GM21447 (cell line): ENCODE measurements at regions not wholly inside any gene's neighbourhood (a gene's known extent, or its start where the extent isn't known, plus 50 kb on each side); places are given as distances from the start of the nearest gene placed in this dataset.

Experiments
- ATAC-seq: cut with Tn5 transposase; IDR thresholded peaks from one replicate; pipeline ENCODE4 v1.9.1; 2021; ENCODE audit not compliant: unreplicated experiment

DNA sequence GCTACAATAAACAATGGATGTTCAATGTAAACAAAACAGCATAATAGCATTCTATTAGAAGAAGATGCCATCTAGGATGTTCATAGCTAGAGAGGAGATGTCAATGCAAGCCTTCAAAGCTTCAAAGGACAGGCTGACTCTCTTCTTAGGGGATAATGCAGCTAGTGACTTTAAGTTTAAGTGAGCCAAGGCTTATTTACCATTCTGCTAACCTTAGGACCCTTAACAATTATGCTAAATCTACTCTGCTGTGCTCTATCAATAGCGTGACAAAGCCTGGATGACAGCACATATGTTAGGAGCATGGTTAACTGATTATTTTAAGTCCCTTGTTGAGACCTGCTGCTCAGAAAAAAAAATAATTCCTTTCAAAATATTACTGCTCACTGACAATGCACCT, 106.0 kb upstream of the SSTR1 start:
- no peak for ATAC-seq

DNA sequence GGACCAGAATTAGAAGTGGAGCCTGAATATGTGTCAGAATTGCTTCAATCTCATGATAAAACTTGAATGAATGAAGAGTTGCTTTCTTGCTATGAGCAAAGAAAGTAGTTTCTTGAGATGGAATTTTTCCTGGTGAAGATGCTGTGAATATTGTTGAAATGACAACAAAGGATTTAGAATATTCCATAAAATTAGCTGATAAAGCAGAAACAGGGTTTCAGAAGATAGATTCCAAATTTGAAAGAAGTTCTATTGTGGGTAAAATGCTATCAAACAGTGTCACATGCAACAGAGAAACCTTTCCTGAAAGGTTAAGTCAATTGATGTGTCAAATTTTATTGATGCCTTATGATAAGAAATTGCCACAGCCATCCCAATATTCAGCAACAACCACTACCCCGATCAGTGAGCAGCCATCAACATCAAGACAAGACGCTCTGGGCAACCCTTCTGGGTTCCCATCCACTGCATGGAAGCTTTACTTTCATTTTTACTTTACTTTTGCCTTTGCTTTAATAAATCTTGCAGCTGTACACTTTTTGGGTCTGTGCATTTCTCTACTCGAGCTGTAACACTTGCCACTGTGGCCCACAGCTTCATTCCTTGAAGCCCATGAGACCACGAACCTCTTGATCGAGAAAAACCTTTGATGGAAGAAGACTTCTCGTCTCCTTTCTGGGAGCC, 104.0 kb upstream of the SSTR1 start:
- ATAC-seq, result no peak

DNA sequence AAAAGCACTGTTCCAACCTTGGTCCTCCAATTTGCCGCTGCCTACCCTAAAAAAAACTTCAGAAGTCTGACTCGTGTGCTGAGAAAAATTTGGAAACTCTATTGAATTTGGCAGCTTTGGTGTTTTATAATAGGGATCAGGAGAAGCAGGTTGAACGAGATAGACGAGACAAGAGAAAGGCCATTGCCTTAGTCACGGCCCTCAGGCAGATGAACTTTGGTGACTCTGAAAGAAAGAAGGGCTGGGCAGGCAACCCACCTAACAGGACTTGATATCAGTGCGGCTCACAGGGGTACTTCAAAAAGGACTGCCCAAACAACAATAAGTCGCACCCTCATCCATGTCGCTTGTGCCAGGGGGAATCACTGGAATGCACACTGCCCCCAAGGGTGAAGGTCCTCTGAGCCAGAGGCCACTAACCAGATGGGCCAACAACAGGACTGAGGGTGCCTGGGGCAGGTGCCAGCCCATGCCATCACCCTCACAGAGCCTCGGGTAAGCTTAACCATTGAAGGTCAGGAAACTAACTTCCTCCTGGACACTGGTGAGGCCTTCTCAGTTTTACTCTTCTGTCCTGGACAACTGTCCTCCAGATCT, 102.5 kb upstream of the SSTR1 start:
- no peak for ATAC-seq

DNA sequence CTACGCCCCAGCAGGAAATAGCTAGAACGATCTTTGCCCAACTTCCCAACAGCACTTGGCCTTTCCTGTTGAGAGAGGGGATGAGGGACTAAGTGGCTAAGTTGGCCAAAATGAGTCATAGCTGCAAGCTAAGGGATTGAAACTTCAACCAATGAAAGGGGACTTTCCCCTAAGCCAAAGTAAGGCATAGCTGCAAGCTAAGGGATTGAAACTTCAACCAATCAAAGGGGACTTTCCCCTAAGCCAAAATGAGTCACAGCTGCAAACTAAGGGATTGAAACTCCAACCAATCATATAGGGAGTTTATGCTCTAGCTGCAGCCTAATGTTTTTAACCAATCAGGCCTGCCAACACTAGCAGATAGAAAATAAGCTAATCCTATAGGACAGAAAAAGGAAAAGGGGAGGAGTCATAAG, 100.5 kb upstream of the SSTR1 start:
- ATAC-seq, result peak; percentile 61

DNA sequence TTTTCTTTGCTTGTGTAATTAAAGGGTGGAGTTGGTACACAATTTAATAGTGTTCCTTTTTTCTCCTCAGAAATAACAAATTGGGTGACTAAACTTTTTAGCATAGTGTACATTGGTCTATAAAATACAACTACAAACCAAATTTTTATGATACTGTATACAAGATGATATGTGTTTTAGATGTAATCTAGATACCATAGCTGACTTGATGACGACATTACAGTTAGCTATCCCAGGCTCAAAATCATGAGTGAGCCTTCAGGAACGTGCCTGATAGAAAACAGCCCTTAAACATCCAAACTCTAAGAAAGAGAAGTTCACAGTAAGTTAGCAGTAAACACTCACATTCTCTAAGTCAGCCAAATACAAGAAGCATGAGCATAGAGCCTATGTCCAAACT, 99.0 kb upstream of the SSTR1 start:
- no peak for ATAC-seq

DNA sequence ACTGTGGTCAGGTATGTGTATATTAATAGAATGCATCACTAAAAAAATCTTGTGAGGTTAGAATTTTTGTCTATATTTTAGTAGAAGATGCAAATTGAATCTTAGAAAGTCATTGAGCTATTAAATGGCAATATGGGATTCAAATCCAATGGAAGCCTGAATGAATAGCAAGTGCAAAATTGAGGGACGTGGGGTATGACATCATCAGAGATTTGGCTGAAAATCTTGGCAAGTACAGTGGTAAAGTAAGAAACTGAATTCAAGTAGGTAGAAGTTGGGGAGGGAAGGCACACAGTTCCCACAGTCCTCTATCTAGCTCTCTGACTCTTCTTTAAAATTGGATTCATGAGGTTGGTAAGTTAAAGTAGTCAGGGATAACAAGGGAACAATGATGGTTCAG, 97.4 kb upstream of the SSTR1 start:
- ATAC-seq, result no peak

DNA sequence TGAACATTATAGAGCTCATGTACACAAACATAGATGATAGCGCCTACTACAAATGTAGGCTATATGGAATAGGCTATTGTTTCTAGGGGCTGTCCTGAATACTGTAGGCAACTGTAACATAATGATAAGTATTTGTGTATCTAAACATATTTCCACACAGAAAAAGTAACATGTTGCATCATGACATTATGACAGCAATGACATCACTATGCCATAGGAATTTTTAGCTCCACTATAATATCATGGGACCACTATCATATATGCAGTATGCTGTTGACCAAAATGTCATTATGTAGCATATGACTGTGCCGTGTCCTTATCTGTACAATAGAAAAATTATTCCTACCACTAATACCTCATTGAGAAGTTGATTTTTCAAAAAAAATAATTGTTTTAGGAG, 96.7 kb upstream of the SSTR1 start:
- ATAC-seq, result no peak

DNA sequence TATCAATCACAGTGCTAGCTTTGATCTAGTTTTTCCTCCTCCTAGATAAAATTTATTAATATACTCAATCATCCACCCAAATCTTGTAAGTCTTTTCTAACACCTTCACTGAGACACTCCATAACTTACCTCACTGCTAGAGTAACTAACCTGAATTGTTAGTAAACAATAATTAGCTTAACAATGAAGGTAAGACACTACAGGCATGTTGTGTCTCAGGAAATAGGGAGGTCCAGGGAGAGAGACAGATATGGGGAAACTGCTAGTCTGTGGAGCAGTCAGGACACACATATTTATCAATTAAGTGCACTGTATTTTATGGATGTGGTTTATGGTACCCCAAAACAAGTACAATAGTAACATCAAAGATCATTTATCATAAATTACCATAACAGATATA, 94.2 kb upstream of the SSTR1 start:
- ATAC-seq, result no peak

DNA sequence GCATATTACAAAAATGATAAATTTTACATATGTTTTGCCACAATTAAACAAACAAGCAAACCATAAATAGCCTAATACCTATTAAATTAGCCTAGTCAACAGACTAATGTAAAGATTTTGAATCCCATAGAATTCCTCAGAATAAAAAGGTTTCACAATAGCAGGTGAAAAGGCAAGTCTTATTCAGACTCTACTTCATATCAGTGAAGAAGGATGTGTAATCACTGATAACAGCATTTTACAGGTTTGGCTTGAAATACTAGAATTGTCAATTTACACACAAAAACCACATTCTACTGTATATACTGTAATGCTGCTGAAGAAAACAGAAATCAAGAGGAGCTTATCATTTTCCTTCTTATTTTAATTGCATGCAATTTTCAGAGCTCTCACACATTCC, 90.8 kb upstream of the SSTR1 start:
- ATAC-seq, result no peak

DNA sequence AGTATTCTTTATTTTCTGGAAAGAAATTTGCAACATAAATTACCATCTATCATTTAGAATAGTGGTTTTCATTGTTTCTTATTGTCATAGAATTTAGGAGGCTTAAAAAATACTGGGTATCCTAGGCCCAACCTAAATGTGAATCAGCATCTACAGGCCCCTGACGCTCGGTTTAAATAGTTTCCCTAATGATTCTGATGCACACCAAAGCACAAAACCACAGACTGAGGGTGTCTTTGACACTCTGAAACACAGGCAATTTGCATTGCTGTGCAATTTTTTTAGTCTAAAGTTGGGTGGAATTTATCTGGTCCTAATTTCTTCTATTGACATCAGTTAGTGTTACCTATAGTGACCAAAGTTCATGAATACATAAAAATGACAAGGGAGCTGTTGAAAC, 87.6 kb upstream of the SSTR1 start:
- ATAC-seq, result no peak

DNA sequence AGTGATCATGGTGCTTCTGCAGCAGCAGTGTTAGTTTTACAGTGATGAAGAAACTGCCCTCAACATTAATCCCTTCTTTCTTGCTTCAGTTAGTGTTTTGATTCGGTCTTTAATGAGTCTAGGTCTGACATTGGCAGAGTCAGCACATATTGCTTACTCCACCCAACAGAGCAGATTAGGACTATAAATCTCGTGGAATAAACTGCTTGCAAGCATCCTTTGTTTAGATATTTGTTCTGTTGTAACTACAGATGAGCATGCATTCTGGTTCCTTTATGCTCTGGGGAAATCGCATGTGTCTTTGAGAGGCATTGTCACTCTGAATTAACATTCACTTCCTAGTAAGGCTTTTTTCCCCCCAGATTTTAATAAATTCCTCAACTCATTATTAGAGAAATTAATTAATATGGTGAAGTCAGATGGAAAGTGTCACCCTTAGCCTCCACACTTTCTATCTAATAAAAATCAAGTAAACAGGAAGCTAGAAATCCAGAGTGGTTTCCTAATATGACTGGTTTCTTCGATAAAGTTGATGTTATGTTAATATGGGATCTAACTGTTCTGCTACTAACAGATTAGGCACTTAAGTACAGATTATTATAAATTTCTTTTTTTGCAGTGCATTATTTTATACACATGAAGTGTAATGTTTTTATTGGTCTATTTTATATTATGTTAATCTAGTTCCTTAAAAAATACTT, 86.2 kb upstream of the SSTR1 start:
- no peak for ATAC-seq

DNA sequence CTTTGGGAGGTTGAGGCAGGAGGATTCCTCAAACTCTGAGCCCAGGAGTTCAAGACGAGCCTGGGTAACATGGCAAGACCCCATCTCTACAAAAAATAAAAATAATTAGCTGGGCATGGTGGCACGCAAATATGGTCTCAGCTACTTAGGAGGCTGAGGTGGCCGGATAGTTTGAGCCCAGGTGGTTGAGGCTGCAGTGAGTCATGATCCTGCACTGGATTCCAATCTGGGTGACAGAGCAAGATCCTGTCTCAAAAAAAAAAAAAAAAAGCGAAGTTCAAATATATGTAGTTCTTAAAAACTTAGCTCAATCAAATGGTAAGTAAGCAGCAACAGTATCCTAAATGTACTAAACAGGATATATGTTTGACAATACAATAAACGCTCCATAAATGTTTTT, 85.5 kb upstream of the SSTR1 start:
- no peak for ATAC-seq

DNA sequence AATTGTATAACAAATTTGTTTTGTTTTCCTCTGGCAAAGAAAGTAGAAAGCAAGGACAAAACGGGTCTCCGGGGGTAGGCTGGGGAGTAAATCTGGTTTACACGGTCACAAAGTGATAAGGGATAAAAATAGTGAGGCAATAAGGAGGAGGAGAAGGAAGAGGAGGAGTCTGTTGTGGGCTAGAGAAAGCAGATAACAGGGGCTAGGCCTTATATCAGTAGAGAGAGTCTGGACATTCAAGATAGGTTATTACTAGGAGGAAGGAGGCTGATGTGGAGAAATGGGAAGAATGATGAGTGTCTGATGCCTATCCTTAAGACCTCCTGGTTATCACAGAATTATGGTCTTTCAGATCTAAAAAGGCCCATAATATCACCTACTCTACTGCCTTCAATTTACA, 83.2 kb upstream of the SSTR1 start:
- no peak for ATAC-seq

DNA sequence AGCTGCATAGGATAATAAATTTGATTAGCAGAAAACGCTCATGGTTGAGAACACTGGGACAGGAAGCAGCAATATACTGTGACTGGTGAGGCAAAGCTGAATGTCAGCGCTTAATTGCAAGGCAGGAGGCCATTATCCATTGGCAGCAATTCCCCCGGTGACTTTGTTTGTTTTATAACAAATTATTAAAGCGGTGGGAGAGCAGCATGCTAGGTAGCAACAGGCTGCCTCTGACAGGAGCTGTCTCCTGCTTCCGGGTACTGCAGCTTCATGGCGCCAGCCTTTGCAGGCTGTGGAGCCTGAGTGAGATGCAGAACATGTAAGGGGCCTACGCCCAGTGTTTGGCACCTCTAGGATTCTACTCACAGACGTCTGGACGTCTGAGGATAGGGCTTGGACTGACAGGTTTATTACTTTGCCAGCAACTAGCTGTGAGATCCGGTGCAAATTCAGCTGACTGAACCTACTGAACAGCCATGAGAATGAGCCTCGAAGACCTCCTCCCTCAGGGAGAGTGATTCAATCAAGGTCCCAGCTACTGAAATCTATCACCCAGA, 82.1 kb upstream of the SSTR1 start:
- ATAC-seq, result no peak

DNA sequence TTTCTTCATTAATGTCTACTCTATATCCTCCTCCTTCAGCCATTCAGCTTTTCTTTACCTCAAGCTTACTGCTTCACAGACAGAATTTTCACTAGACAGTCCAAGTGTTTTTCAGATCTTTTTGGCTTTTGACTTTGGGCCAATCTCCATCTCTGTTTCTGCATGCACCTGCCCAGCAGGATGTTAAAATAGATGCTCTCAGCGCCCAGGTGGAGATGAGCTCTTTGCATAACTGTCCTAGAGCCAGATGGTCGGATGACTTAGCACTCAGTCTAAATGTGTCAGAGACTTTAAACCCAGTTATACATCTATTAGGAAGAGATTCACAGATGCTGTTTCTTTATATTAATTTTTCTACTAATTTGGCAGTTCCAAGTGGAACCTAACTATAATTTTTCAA, 80.3 kb upstream of the SSTR1 start:
- ATAC-seq, result no peak

DNA sequence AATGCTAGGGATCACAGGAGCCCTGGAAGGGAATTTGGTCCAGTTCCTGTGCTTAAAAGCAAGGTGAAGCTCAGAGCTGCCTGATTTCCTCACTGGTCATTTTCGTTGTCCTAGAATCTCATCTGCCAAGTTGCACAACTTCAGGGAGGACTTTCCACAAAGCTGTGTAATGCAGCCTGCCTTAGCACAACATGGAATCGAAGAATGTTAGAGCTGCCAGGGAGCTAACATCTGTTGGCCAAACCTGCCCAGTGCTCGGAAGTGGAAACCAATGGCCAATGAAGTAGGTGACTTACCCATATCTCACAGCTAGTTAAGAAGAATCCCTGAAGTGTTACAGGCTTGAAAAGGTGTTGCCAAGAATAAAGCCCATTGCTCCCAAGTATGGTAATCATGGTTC, 79.9 kb upstream of the SSTR1 start:
- no peak for ATAC-seq

DNA sequence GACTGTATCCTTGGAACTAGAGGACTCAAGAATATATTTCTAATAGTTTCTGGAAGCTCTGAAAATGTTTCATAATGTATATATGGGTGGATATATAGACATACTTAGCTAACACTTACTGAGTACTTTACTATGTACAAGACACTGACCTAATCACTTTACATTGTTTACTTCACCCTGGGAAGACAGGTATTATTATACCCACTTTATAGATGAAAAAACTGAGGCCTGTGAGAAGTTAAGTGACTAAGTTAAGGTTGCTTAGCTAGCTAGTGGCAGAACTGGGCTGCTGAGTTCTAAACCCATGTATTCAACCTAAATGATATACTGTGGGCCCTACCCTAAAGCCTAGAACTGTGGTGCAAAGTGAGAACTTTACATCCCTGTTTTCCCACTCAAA, 79.1 kb upstream of the SSTR1 start:
- no peak for ATAC-seq

DNA sequence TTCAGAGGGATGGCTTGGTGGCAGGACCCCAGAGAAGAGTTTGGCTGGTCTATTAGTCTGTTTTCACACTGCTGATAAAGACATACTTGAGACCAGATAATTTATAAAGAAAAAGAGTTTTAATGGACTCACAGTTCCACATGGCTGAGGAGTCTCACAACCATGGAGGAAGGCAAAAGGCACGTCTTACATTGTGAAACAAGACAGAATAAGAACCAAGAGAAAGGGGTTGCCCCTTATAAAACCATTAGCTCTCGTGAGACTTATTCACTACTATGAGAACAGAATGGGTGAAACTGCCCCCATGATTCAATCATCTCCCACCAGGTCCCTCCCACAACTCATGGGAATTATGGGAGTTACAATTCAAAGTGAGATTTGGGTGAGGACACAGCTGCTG, 78.5 kb upstream of the SSTR1 start:
- no peak for ATAC-seq

DNA sequence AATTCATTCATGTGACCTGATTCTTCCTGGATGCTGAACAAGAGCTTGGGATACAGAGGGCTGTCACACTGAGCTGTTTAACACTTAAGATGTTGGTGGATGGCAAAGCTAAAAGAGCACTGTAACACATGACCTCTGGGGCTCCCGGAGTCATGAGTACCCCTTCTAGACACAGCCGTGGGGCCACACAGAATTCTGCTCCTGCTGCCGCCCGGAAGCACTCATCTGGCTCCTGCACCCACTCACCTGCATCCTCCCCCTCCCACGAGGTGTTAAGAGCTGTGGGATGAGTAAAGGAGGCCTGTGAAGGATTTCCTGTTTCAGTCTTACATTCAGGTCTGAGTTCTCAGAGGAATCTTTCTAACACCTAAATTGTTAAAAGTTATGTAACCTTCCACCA, 78.0 kb upstream of the SSTR1 start:
- no peak for ATAC-seq

DNA sequence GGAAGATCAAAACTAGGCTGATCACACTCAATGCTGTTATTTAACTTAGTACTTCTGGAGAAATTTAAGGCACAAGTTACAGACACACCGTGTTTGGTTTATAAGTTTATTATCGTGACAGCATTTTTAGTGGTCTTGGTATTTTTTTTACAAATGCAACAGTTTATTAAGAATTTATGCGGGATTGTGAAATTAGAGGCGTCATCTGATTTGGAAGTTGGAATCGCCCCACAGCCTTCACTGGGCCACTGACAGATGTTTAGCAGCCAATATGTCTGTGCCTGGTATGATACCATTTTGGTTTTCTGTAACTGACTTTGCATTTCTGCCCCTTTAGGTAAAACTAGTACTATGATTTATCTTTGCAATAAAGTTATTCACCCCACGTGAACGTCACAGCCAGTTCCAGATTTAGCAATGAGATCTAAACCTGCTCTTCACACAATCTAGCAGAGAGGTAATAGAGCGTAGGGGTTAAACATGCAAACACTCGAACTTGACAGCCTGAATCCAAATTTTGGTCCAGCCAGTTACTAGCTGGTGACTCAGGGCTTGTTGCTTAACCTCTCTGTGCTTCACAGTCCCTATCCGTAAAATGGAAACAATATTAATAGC, 73.2 kb upstream of the SSTR1 start:
- ATAC-seq, result no peak

DNA sequence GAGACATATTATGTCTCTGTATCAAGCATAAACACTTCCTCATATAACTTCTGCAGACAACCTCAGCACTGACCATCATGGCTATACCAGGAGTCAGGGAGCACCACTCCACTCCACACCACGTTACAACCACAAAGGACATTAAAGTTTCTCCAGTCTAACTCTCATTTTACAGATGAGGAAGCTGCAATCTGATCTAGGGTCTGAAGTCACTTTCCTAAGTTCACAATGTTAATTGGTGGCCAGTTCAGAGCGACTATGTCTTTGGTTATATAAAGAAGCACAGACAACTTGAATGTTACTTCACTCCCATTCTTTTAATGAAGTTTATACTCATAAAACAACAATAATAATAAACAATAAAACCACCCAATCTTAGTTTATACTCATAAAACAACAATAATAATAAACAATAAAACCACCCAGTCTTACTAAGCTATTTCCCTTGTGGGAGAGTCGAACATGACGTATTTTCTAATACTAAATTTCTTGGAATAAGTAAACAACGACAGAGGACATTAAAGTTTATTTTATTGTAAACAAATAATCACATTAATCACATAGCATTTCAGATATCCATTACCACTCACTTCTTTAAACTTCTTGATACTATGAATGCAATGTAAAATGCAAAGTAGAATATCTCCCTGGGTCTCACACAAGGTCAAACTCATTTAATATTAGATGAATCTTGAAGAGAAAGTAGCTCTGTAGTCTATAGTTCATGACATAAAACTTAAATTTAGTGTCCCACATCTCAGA, 72.4 kb upstream of the SSTR1 start:
- no peak for ATAC-seq
